Fibroblast of pulmonary artery (primary cell): ENCODE measurements at regions not wholly inside any gene's neighbourhood (a gene's known extent, or its start where the extent isn't known, plus 50 kb on each side); places are given as distances from the start of the nearest gene placed in this dataset.

Source experiments
- DNase-seq: peaks from one replicate; pipeline ENCODE4 v3.0.0-alpha.2; 2010; ENCODE audit warnings: low read depth
- H3K4me3 ChIP-seq: replicated peaks from 2 replicates; pipeline ENCODE4 v1.5.1; 2011; ENCODE audit warnings: low read depth, mild to moderate bottlenecking, control low read depth, low read length, moderate library complexity
- CTCF ChIP-seq: IDR thresholded peaks from 2 replicates; pipeline ENCODE4 v1.5.1; 2011; ENCODE audit warnings: mild to moderate bottlenecking, control low read depth, low read length, inconsistent platforms; ENCODE audit errors: missing control alignments

DNA sequence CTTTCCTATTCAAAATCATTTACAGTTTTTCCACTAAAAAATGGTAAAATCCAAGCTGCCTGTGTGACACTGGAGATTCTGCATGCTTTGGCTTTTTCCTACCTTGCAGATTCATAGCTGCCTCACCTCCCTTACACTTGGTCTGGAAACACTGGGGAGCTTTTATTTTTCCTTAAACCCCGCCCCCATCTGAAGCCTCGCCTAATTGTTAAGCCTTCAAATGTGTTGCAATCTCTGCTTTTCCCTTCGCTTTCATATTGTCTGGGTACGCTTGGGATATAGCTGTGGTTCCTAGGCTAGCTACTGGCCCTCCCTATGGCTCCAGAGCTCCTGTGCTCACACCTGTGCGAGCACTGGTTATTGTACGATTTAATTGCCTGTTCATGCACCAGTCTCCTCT, 942.4 kb upstream of the GYPC start:
- DNase-seq: no peak
- no peak overlapping the region for H3K4me3 ChIP-seq
- TF ChIP-seq CTCF: no peak

DNA sequence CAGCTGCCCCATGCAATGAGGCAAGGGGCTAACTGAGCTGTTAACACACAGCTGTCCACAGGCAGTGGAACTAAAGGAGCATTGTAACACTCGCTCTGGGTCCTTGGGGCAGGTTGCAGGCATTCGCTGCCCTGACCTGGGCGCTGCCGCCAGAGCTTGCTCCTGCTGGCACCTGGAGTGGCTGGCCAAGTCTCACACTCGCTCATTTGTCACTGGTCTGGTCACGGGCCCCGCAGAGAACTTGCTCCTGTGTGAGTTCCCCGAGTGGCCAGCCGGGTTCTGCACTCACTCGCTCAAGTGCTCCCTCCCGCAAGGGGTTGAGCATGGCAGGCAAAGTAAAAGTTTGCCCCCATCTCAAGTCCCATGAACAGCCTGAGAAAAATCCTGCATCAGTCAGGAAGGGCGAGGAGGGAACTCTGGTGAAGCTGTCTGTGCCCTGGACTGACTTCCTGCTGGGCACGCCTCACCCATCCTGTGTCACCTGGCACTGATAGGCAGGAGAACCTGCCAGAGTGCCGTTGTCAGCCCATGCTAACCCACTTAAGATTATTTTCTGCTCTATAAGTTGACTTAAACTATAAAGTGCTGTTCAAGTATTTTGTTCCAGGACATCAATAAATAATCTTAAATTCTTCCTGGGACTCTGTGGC, 934.8 kb upstream of the GYPC start:
- no peak for TF ChIP-seq CTCF
- no peak overlapping the region for H3K4me3 ChIP-seq
- DNase-seq: no peak

DNA sequence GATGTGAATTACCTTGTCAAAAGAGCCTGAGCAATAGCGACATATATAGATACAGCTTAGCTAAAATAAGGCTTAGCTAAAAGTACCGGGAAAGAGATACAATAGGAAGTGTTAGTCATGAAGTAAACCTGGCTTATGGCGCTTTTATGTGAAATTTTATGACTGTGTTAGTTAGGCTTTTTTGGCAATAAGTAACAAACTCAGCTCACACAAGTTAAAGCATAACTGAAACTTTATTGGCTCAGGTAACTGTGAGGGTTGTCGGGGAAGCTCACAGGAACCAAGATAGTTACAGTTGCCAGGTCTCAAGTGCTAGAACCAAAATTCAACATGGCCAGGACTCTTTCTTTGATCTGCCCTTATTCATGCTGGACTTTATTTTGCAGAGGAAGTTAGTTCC, 925.0 kb upstream of the GYPC start:
- TF ChIP-seq CTCF: no peak
- DNase-seq: no peak
- H3K4me3 ChIP-seq: no peak overlapping the region

DNA sequence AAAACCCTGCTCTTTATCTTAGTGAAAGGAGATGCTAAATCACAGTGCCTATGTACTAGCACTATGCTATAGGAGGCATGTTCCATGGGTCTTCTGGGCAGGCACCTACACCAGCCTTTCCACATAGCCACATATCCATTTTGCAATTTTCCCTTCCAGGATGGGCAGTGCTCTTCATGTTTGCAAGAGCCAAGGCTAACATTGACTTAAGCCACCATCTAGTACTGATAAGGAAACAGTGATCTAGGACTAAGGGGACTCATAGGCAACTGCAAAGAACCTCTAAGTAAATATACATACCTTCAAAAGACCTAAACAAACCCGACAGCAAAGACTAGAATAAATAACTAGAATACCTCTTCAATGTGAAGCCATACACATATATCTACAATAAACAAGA, 919.7 kb upstream of the GYPC start:
- H3K4me3 ChIP-seq: no peak overlapping the region
- no peak for TF ChIP-seq CTCF
- DNase-seq: no peak

GRCh38 chr2:125745514-125745913, 910.4 kb upstream of the GYPC start:
- no peak overlapping the region for H3K4me3 ChIP-seq
- no peak for TF ChIP-seq CTCF
- peak; percentile 3 for DNase-seq

- no peak for DNase-seq
- no peak for TF ChIP-seq CTCF
- no peak overlapping the region for H3K4me3 ChIP-seq
Observed at GRCh38 chr2:125746321-125747164, 909.4 kb upstream of the GYPC start.

DNA sequence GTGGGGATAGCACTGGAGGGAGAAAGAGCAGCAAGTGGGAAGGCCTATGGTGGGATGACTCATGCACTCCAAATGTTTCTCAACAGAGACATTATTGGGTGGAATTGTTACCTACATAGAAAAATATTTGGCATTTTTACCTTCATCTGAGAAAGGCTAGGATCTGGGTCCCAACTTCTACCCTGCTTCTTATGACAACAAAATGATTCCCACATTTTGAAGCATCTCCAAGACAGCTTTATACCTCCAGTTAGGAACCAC, 908.9 kb upstream of the GYPC start:
- no peak overlapping the region for H3K4me3 ChIP-seq
- DNase-seq: no peak
- no peak for TF ChIP-seq CTCF
